ENCODE measurements at regions not wholly inside any gene's neighbourhood (a gene's known extent, or its start where the extent isn't known, plus 50 kb on each side); places are given as distances from the start of the nearest gene placed in this dataset.

- TF ChIP-seq EZH2phosphoT487 (IDR thresholded peaks at IDR 0.05; ENCODE audit: low read depth): no peak
- no peak for TF ChIP-seq CTCF (IDR thresholded peaks at IDR 0.05; ENCODE audit: low read depth, low read length)
Observed at GRCh38 chr9:13491493-13492424, 212.3 kb upstream of the MPDZ start.

All from OCI-LY3 (cell line).